ENCODE measurements at regions not wholly inside any gene's neighbourhood (a gene's known extent, or its start where the extent isn't known, plus 50 kb on each side); places are given as distances from the start of the nearest gene placed in this dataset.

DNA sequence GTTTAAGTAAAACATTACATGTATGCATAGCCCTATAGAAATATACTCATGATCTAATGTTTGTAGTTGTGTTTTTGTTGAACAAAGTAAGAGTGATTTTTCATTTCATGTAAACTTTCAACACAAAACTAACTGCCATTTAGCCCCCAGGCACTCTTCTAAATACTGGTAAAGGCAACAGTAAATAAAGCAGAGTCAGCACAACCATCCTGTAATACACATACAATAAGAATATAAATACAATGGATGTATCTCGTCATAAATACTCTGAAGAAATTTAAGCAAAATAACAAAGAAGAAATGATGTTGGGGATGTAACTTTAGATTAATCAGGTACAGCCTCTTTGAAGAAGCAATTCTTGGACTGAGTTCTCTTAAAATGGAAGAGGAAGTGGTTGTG lies 821.2 kb downstream of the ARAP2 start:
- H3K4me1 Mint-ChIP-seq (ENCODE audit: unreplicated experiment) = no peaks in the 10 kb centered on the region
- no peak overlapping the region for H3K4me3 Mint-ChIP-seq
- DNase-seq (ENCODE audit: extremely low spot score, unreplicated experiment) = no peak
- no peak overlapping the region for H3K27ac Mint-ChIP-seq
- no peaks in the 10 kb centered on the region for H3K36me3 Mint-ChIP-seq
- TF ChIP-seq, protein P1, sequence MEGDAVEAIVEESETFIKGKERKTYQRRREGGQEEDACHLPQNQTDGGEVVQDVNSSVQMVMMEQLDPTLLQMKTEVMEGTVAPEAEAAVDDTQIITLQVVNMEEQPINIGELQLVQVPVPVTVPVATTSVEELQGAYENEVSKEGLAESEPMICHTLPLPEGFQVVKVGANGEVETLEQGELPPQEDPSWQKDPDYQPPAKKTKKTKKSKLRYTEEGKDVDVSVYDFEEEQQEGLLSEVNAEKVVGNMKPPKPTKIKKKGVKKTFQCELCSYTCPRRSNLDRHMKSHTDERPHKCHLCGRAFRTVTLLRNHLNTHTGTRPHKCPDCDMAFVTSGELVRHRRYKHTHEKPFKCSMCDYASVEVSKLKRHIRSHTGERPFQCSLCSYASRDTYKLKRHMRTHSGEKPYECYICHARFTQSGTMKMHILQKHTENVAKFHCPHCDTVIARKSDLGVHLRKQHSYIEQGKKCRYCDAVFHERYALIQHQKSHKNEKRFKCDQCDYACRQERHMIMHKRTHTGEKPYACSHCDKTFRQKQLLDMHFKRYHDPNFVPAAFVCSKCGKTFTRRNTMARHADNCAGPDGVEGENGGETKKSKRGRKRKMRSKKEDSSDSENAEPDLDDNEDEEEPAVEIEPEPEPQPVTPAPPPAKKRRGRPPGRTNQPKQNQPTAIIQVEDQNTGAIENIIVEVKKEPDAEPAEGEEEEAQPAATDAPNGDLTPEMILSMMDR (conservative IDR thresholded peaks at IDR 0.05) = no peak
- no peaks in the 10 kb centered on the region for H3K27me3 Mint-ChIP-seq
- no peaks in the 10 kb centered on the region for H3K9me3 Mint-ChIP-seq

DNA sequence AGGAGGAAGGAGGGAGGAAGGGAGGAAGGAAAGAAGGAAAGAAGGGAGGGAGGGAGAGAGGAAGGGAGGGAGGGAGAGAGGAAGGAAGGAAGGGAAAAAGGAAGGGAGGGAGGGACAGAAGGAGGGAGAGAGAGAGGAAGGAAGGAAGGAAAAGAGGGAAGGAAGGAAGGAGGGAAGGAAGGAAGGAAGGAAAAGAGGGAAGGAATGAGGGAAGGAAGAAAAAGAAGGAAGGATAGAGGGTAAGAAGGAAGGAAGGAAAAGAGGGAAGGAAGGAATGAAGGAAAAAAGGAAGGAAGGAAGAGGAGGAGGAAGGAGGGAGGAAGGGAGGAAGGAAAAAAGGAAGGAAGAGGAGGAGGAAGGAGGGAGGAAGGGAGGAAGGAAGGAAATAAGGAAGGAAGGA lies 796.8 kb downstream of the ARAP2 start:
- H3K27ac Mint-ChIP-seq = no peak overlapping the region
- DNase-seq (ENCODE audit: extremely low spot score, unreplicated experiment) = no peak
- peaks cover 4% of the 10 kb centered on the region for H3K9me3 Mint-ChIP-seq
- no peaks in the 10 kb centered on the region for H3K27me3 Mint-ChIP-seq
- TF ChIP-seq, protein P1 (conservative IDR thresholded peaks at IDR 0.05) = no peak
- H3K36me3 Mint-ChIP-seq = no peaks in the 10 kb centered on the region
- no peaks in the 10 kb centered on the region for H3K4me1 Mint-ChIP-seq (ENCODE audit: unreplicated experiment)
- no peak overlapping the region for H3K4me3 Mint-ChIP-seq

DNA sequence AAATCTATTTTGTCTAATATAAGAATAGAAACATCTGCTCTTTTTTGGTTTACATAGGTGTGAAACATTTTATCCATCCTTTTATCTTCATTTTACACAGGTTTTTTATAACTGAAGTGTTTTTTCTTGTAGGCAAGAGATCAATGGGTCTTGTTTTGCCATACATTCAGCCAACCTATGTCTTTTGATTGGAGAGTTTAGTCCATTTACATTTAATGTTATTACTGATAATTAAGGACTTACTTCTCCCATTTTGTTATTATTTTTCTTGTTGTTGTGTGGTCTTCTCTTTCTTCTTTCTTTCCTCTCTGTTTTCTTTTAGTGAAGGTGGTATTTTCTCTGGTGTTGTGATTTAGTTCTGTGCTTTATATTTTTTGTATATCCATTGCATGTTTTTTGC lies 785.3 kb downstream of the ARAP2 start:
- DNase-seq (ENCODE audit: extremely low spot score, unreplicated experiment) = no peak
- no peaks in the 10 kb centered on the region for H3K36me3 Mint-ChIP-seq
- no peak overlapping the region for H3K27ac Mint-ChIP-seq
- H3K9me3 Mint-ChIP-seq = no peaks in the 10 kb centered on the region
- peaks cover 4% of the 10 kb centered on the region for H3K27me3 Mint-ChIP-seq
- no peaks in the 10 kb centered on the region for H3K4me1 Mint-ChIP-seq (ENCODE audit: unreplicated experiment)
- H3K4me3 Mint-ChIP-seq = no peak overlapping the region
- TF ChIP-seq, protein P1 (conservative IDR thresholded peaks at IDR 0.05) = no peak

DNA sequence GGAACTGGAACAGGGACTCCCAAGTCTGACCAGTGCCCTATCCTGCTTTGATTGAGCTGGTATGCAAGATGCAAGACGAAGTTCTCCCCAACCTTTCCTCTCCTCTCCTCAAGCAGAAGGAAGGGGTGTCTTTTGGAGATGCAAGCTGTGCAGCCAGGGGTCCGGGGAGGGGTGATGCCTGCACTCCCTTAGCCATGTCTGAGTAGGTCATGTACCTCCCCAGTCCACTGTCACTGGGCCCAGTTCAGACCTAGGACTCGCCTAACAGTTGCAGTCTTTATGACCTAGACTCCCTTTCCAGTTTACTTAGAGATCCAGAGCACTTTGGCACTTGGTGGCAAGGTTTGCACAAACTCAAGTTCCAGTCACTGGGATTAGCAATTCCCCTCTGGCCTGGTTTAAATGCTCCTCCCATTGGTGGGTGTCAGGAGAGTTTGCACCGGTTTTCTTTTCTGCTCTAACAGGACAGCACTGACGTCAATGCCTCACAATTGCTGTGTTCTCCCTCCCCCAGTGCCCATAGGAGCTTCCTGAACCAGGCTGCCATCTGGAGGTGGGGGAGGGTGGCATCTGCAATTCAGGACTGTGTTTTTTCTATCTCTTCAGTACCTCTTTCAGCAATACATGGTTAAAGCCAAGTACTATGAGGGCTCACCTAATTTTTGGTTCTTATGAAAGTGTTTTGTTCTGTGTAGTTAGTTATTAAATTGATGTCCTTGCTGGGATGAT lies 782.2 kb downstream of the ARAP2 start:
- Mint-ChIP-seq H3K4me1 (ENCODE audit: unreplicated experiment) (peaks cover 5% of the 10 kb centered on the region), H3K27me3 (no peaks in the 10 kb centered on the region), H3K36me3 (no peaks in the 10 kb centered on the region), H3K27ac (no peak overlapping the region), H3K9me3 (no peaks in the 10 kb centered on the region), H3K4me3 (no peak overlapping the region)
- no peak for DNase-seq (ENCODE audit: extremely low spot score, unreplicated experiment)
- TF ChIP-seq, protein P1 (conservative IDR thresholded peaks at IDR 0.05) = no peak

DNA sequence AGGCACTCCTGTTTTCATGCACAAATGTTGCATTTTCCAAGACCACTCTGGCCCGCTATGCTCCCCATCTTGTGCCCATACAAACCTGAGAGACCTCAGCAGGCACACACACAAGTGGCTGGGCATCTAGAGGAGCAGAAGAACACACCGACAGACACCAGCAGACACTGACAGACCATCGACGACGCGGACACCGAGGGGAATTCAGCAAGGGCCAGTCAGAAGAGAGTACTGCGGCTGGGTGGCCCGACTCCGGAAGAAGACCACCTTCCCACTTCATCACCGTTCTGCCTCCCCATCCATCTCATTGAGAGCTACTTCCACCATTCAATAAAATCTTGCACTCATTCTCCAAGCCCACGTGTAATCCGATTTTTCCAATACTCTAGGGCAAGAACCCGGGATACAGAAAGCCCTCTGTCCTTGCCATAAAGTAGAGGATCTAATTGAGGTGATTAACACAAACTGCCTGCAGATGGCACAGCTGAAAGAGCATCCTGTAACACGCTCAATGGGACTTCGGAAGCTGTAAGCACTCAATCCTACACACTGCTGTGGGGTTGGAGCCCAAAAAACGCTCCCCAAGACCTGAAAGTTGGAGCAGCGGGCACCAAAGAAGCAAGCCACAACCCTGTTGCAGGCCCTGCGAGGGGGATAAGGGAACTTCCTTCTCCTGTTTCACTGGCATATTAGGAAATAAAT lies 780.9 kb downstream of the ARAP2 start:
- DNase-seq (ENCODE audit: extremely low spot score, unreplicated experiment) = no peak
- Mint-ChIP-seq H3K4me3 (no peak overlapping the region), H3K9me3 (no peaks in the 10 kb centered on the region), H3K36me3 (no peaks in the 10 kb centered on the region), H3K27ac (no peak overlapping the region), H3K27me3 (no peaks in the 10 kb centered on the region), H3K4me1 (ENCODE audit: unreplicated experiment) (peaks cover 5% of the 10 kb centered on the region)
- TF ChIP-seq, protein P1 (conservative IDR thresholded peaks at IDR 0.05) = no peak

Data from type B pancreatic cell (in vitro differentiated cells).